OCI-LY7 (cell line): ENCODE measurements at regions not wholly inside any gene's neighbourhood (a gene's known extent, or its start where the extent isn't known, plus 50 kb on each side); places are given as distances from the start of the nearest gene placed in this dataset.

ENCODE experiments used
- BruUV-seq: library from RNA; stranded (reverse); fragments of 400-500 nt; replicated peaks from 2 replicates; lab custom pipeline; 2021; lab: Mats Ljungman, UMichigan
- CTCF ChIA-PET: fragments of 300-600 bp; sonication (Branson Sonifier 250); formaldehyde crosslinking; loops from one replicate; lab custom pipeline; 2022; ENCODE audit warnings: antibody characterized with exemption; ENCODE audit not compliant: unreplicated experiment; lab: Charles Lee
- POLR2A ChIA-PET: fragments of 300-600 bp; sonication (Branson Sonifier 250); formaldehyde crosslinking; loops from one replicate; lab custom pipeline; 2022; ENCODE audit warnings: antibody characterized with exemption; lab: Charles Lee
- DNase-seq: peaks from one replicate; pipeline ENCODE4 v3.0.0-alpha.2; 2015; ENCODE audit warnings: low spot score
- H2AFZ ChIP-seq: fragments of 200-600 bp; sonication (generic), shearing (Covaris generic); 2 replicates; pipeline ENCODE4 v1.6.1; 2014; ENCODE audit warnings: mild to moderate bottlenecking, antibody characterized with exemption, low read length, moderate library complexity
- H3K27ac ChIP-seq: fragments of 200-600 bp; sonication (generic); 2 replicates; pipeline ENCODE4 v1.5.1; 2014; ENCODE audit warnings: mixed run types, low read depth, mild to moderate bottlenecking, moderate library complexity, low read length, inconsistent platforms; ENCODE audit not compliant: poor library complexity, severe bottlenecking
- H3K36me3 ChIP-seq: fragments of 200-600 bp; sonication (generic); 2 replicates; pipeline ENCODE4 v1.6.1; 2014; ENCODE audit warnings: mild to moderate bottlenecking, antibody characterized with exemption, low read length, moderate library complexity, mixed read lengths; ENCODE audit not compliant: insufficient read depth
- H3K4me1 ChIP-seq: fragments of 200-600 bp; sonication (generic); 2 replicates; pipeline ENCODE4 v1.5.1; 2014; ENCODE audit warnings: mild to moderate bottlenecking, low read length; ENCODE audit not compliant: insufficient read depth, poor library complexity, severe bottlenecking
- H3K4me2 ChIP-seq: fragments of 200-600 bp; sonication (generic); 2 replicates; pipeline ENCODE4 v1.6.1; 2014; ENCODE audit warnings: mild to moderate bottlenecking, low read length
- H3K4me3 ChIP-seq: fragments of 200-600 bp; sonication (generic); 2 replicates; pipeline ENCODE4 v1.5.1; 2014; ENCODE audit warnings: mild to moderate bottlenecking, low read depth, low read length; ENCODE audit not compliant: poor library complexity, severe bottlenecking
- H3K79me2 ChIP-seq: fragments of 200-600 bp; sonication (generic); 2 replicates; pipeline ENCODE4 v1.6.1; 2016; ENCODE audit warnings: low read depth, mild to moderate bottlenecking, low read length, moderate library complexity, mixed read lengths; ENCODE audit not compliant: insufficient read depth
- H3K9me2 ChIP-seq: fragments of 200-600 bp; sonication (generic); 2 replicates; pipeline ENCODE4 v1.6.1; 2016; ENCODE audit warnings: mild to moderate bottlenecking, low read length, mixed read lengths; ENCODE audit not compliant: insufficient read depth
- H3K9me3 ChIP-seq: fragments of 200-600 bp; sonication (generic); 2 replicates; pipeline ENCODE4 v1.6.1; 2014; ENCODE audit warnings: mild to moderate bottlenecking, mixed run types, low read length, mixed read lengths
- H4K20me1 ChIP-seq: fragments of 200-600 bp; sonication (generic); 2 replicates; pipeline ENCODE4 v1.6.1; 2014; ENCODE audit warnings: mild to moderate bottlenecking, antibody characterized with exemption, low read length, moderate library complexity, mixed read lengths; ENCODE audit not compliant: insufficient read depth
- CTCF ChIP-seq: fragments of 200-600 bp; sonication (generic); conservative IDR thresholded peaks from 2 replicates; pipeline ENCODE4 v1.5.1; 2014; ENCODE audit warnings: mild to moderate bottlenecking, antibody characterized with exemption, low read length, moderate library complexity, mixed read lengths
- EZH2phosphoT487 ChIP-seq: fragments of 200-600 bp; sonication (generic); IDR thresholded peaks from 2 replicates; pipeline ENCODE4 v1.6.1; 2018; ENCODE audit warnings: low read depth, borderline replicate concordance, mild to moderate bottlenecking, mixed run types, antibody characterized with exemption, low read length, moderate library complexity, mixed read lengths
- intact Hi-C: fragments of 100-400 bp; cut with micrococcal nuclease; formaldehyde crosslinking; loops from one replicate; pipeline ENCODE4 v1.10.0; 2022; ENCODE audit not compliant: unreplicated experiment

GRCh38 chr7:42597300-42597699 lies 314.6 kb downstream of the C7orf25 start:
- POLR2A ChIA-PET, result no interaction called here
- BruUV-seq, result no TSS peak
- Histone ChIP-seq H3K9me2 (no peaks in the 10 kb centered on the region), H3K27ac (no peak overlapping the region), H2AFZ (no peak overlapping the region), H3K4me3 (no peak overlapping the region), H3K4me2 (no peak overlapping the region), H3K9me3 (no peaks in the 10 kb centered on the region), H3K79me2 (no peaks in the 10 kb centered on the region), H4K20me1 (no peaks in the 10 kb centered on the region), H3K4me1 (no peaks in the 10 kb centered on the region), H3K36me3 (no peaks in the 10 kb centered on the region)
- no peak for TF ChIP-seq EZH2phosphoT487
- TF ChIP-seq CTCF, result no peak
- intact Hi-C loops, result no loop called here
- DNase-seq, result no peak
- CTCF ChIA-PET, result no interaction called here

- ChIA-PET CTCF (interaction anchor here (0.5 kb wide), 1 partner anchor 24 kb away, joined by 9 read pairs; no protein-coding TSS in a partner anchor), POLR2A (no interaction called here)
- Histone ChIP-seq H3K79me2 (no peaks in the 10 kb centered on the region), H3K4me2 (no peak overlapping the region), H3K4me1 (no peaks in the 10 kb centered on the region), H4K20me1 (no peaks in the 10 kb centered on the region), H2AFZ (no peak overlapping the region), H3K36me3 (no peaks in the 10 kb centered on the region), H3K9me2 (no peaks in the 10 kb centered on the region), H3K27ac (no peak overlapping the region), H3K4me3 (no peak overlapping the region), H3K9me3 (no peaks in the 10 kb centered on the region)
- intact Hi-C loops, result no loop called here
- DNase-seq, result no peak
- BruUV-seq, result no TSS peak
- TF ChIP-seq EZH2phosphoT487, result no peak
- no peak for TF ChIP-seq CTCF
Measured at GRCh38 chr7:42596737-42597136, 315.1 kb downstream of the C7orf25 start.

GRCh38 chr7:42593860-42594259 lies 318.0 kb downstream of the C7orf25 start:
- Histone ChIP-seq H3K9me2 (no peaks in the 10 kb centered on the region), H3K4me3 (no peak overlapping the region), H3K4me1 (no peaks in the 10 kb centered on the region), H3K79me2 (no peaks in the 10 kb centered on the region), H3K4me2 (no peak overlapping the region), H3K36me3 (no peaks in the 10 kb centered on the region), H2AFZ (no peak overlapping the region), H3K9me3 (no peaks in the 10 kb centered on the region), H3K27ac (no peak overlapping the region), H4K20me1 (no peaks in the 10 kb centered on the region)
- POLR2A ChIA-PET, result interaction anchor here (1.0 kb wide), 1 partner anchor 14 kb away, joined by 4 read pairs; no protein-coding TSS in a partner anchor
- DNase-seq, result no peak
- no peak for TF ChIP-seq CTCF
- CTCF ChIA-PET, result no interaction called here
- intact Hi-C loops, result no loop called here
- no TSS peak for BruUV-seq
